ENCODE measurements at regions not wholly inside any gene's neighbourhood (a gene's known extent, or its start where the extent isn't known, plus 50 kb on each side); places are given as distances from the start of the nearest gene placed in this dataset.
"Not testable (repeated sequence)": the region's sequence is repeated elsewhere in the genome, so short reads cannot be mapped to it uniquely, and the experiment has no call there.

GRCh38 chr5:102068870-102069269 lies 227.2 kb downstream of the SLCO4C1 start:
- no peak for DNase-seq (ENCODE audit: extremely low read depth, low read depth)

- peak; percentile 24 for DNase-seq (ENCODE audit: extremely low read depth, low read depth)
Observed at GRCh38 chr5:102049517-102049916, 246.6 kb downstream of the SLCO4C1 start.

- DNase-seq (ENCODE audit: extremely low read depth, low read depth): peak; percentile 19
Observed at GRCh38 chr5:102048940-102049339, 247.1 kb downstream of the SLCO4C1 start.

GRCh38 chr5:102047073-102047472 lies 249.0 kb downstream of the SLCO4C1 start:
- DNase-seq (ENCODE audit: extremely low read depth, low read depth): not testable (repeated sequence)

- DNase-seq (ENCODE audit: extremely low read depth, low read depth): no peak
Observed at GRCh38 chr5:102040326-102040725, 255.8 kb downstream of the SLCO4C1 start.

- DNase-seq (ENCODE audit: extremely low read depth, low read depth): no peak
Observed at GRCh38 chr5:102036927-102037326, 259.2 kb downstream of the SLCO4C1 start.

- DNase-seq (ENCODE audit: extremely low read depth, low read depth): no peak
Observed at GRCh38 chr5:102031711-102032110, 264.4 kb downstream of the SLCO4C1 start.

- DNase-seq (ENCODE audit: extremely low read depth, low read depth): no peak
Observed at GRCh38 chr5:102018690-102019089, 277.4 kb downstream of the SLCO4C1 start.

GRCh38 chr5:102018279-102018678 lies 277.8 kb downstream of the SLCO4C1 start:
- no peak for DNase-seq (ENCODE audit: extremely low read depth, low read depth)

GRCh38 chr5:102014371-102014770 lies 281.7 kb downstream of the SLCO4C1 start:
- no peak for DNase-seq (ENCODE audit: extremely low read depth, low read depth)

- DNase-seq (ENCODE audit: extremely low read depth, low read depth): no peak
Observed at GRCh38 chr5:102010644-102011043, 285.4 kb downstream of the SLCO4C1 start.

- no peak for DNase-seq (ENCODE audit: extremely low read depth, low read depth)
Observed at GRCh38 chr5:101997235-101997634, 298.8 kb downstream of the SLCO4C1 start.

- no peak for DNase-seq (ENCODE audit: extremely low read depth, low read depth)
Observed at GRCh38 chr5:101995585-101995984, 300.5 kb downstream of the SLCO4C1 start.

- DNase-seq (ENCODE audit: extremely low read depth, low read depth): no peak
Observed at GRCh38 chr5:101991486-101991885, 304.6 kb downstream of the SLCO4C1 start.

- DNase-seq (ENCODE audit: extremely low read depth, low read depth): no peak
Observed at GRCh38 chr5:101989659-101990058, 306.4 kb downstream of the SLCO4C1 start.

- peak; percentile 47 for DNase-seq (ENCODE audit: extremely low read depth, low read depth)
Observed at GRCh38 chr5:101977729-101978345, 318.2 kb downstream of the SLCO4C1 start.

GRCh38 chr5:101976933-101977332 lies 319.2 kb downstream of the SLCO4C1 start:
- no peak for DNase-seq (ENCODE audit: extremely low read depth, low read depth)

- no peak for DNase-seq (ENCODE audit: extremely low read depth, low read depth)
Observed at GRCh38 chr5:101969742-101970141, 326.3 kb downstream of the SLCO4C1 start.

- DNase-seq (ENCODE audit: extremely low read depth, low read depth): no peak
Observed at GRCh38 chr5:101966476-101966875, 329.6 kb downstream of the SLCO4C1 start.

GRCh38 chr5:101955891-101956290 lies 340.2 kb downstream of the SLCO4C1 start:
- no peak for DNase-seq (ENCODE audit: extremely low read depth, low read depth)

GRCh38 chr5:101950019-101950418 lies 346.1 kb downstream of the SLCO4C1 start:
- DNase-seq (ENCODE audit: extremely low read depth, low read depth): no peak

GRCh38 chr5:101948615-101949014 lies 347.5 kb downstream of the SLCO4C1 start:
- DNase-seq (ENCODE audit: extremely low read depth, low read depth): no peak

GRCh38 chr5:101943784-101944183 lies 352.3 kb downstream of the SLCO4C1 start:
- no peak for DNase-seq (ENCODE audit: extremely low read depth, low read depth)
